OCI-LY1 (cell line): ENCODE measurements at regions not wholly inside any gene's neighbourhood (a gene's known extent, or its start where the extent isn't known, plus 50 kb on each side); places are given as distances from the start of the nearest gene placed in this dataset.

ENCODE experiments used
- H2AFZ ChIP-seq: fragments of 200-600 bp; sonication (generic), shearing (Covaris generic); 2 replicates; pipeline ENCODE4 v1.6.0; 2014; ENCODE audit warnings: antibody characterized with exemption, mild to moderate bottlenecking, low read length
- H3F3A ChIP-seq: fragments of 200-600 bp; sonication (generic), shearing (Covaris generic); 2 replicates; pipeline ENCODE4 v1.6.0; 2014; ENCODE audit warnings: mild to moderate bottlenecking, antibody characterized with exemption, low read length, moderate library complexity; ENCODE audit not compliant: insufficient read depth
- H3K27ac ChIP-seq: fragments of 200-600 bp; sonication (generic); 2 replicates; pipeline ENCODE4 v1.5.1; 2014; ENCODE audit warnings: low read length, mixed run types, mild to moderate bottlenecking, low read depth; ENCODE audit not compliant: poor library complexity, severe bottlenecking
- H3K27me3 ChIP-seq: fragments of 200-600 bp; sonication (generic); 2 replicates; pipeline ENCODE4 v1.6.0; 2014; ENCODE audit warnings: antibody characterized with exemption, mild to moderate bottlenecking, low read length, moderate library complexity; ENCODE audit not compliant: insufficient read depth
- H3K36me3 ChIP-seq: fragments of 200-600 bp; sonication (generic); 2 replicates; pipeline ENCODE4 v1.6.1; 2014; ENCODE audit warnings: mild to moderate bottlenecking, antibody characterized with exemption, low read length, moderate library complexity, mixed read lengths; ENCODE audit not compliant: insufficient read depth
- H3K4me1 ChIP-seq: fragments of 200-600 bp; sonication (generic); 2 replicates; pipeline ENCODE4 v1.5.1; 2014; ENCODE audit warnings: mild to moderate bottlenecking, low read length, moderate library complexity; ENCODE audit not compliant: insufficient read depth, severe bottlenecking
- H3K4me2 ChIP-seq: fragments of 200-600 bp; sonication (generic), shearing (Covaris generic); 2 replicates; pipeline ENCODE4 v1.6.1; 2014; ENCODE audit warnings: low read length
- H3K4me3 ChIP-seq: fragments of 200-600 bp; sonication (generic); 2 replicates; pipeline ENCODE4 v1.5.1; 2014; ENCODE audit warnings: low read length, low read depth, mild to moderate bottlenecking, mixed read lengths; ENCODE audit not compliant: poor library complexity, severe bottlenecking
- H3K79me2 ChIP-seq: fragments of 200-600 bp; shearing (Covaris generic); 2 replicates; pipeline ENCODE4 v1.6.1; 2016; ENCODE audit warnings: mixed run types, low read length, mixed read lengths; ENCODE audit not compliant: insufficient read depth
- H3K9ac ChIP-seq: fragments of 200-600 bp; sonication (generic), shearing (Covaris generic); 2 replicates; pipeline ENCODE4 v1.6.1; 2014; ENCODE audit warnings: mild to moderate bottlenecking, low read length, mixed read lengths
- H3K9me2 ChIP-seq: fragments of 200-600 bp; sonication (generic), shearing (Covaris generic); 2 replicates; pipeline ENCODE4 v1.6.1; 2014; ENCODE audit warnings: low read depth, mild to moderate bottlenecking, low read length, mixed read lengths
- H3K9me3 ChIP-seq: fragments of 200-600 bp; shearing (Covaris generic); 2 replicates; pipeline ENCODE4 v1.6.1; 2014; ENCODE audit warnings: low read length, mixed read lengths
- H4K20me1 ChIP-seq: fragments of 200-600 bp; sonication (generic), shearing (Covaris generic); 2 replicates; pipeline ENCODE4 v1.6.0; 2016; ENCODE audit warnings: mild to moderate bottlenecking, low read length; ENCODE audit not compliant: insufficient read depth
- EZH2 ChIP-seq: fragments of 200-600 bp; sonication (generic), shearing (Covaris generic); IDR thresholded peaks from 2 replicates; pipeline ENCODE4 v1.8.0; 2017; ENCODE audit warnings: borderline replicate concordance, mixed run types, mild to moderate bottlenecking, antibody characterized with exemption, low read length, moderate library complexity, mixed read lengths
- TF ChIP-seq, protein P1 (sequence below): fragments of 200-600 bp; sonication (generic), shearing (Covaris generic); IDR thresholded peaks from 2 replicates; pipeline ENCODE4 v1.5.1; 2017; ENCODE audit warnings: mild to moderate bottlenecking, antibody characterized with exemption, low read length, moderate library complexity, mixed read lengths

DNA sequence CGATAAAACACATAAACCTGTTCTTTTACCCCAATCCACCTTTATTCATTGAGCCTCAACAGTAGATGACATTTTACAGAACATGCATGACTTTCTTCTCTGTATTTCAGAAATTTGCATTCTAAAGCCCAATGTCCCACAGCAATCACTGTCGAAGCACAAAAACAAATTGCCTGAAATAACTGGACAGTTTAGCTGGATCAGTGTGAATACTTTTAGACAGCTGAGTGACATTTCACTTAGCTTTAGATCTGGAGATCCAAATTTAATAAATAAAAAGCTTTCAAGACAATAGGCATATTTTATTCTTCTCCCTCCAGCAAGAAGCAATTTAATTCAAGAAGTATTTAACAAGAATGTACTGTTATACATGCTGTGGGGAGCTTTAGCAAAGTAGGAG, 109.1 kb upstream of the FSCB start:
- no peak overlapping the region for H3K4me3 ChIP-seq
- no peaks in the 10 kb centered on the region for H4K20me1 ChIP-seq
- H3K9me3 ChIP-seq, result no peaks in the 10 kb centered on the region
- H3K9ac ChIP-seq, result no peak overlapping the region
- no peak overlapping the region for H2AFZ ChIP-seq
- H3K4me1 ChIP-seq, result no peaks in the 10 kb centered on the region
- no peaks in the 10 kb centered on the region for H3F3A ChIP-seq
- H3K27ac ChIP-seq, result no peak overlapping the region
- TF ChIP-seq EZH2, result no peak
- TF ChIP-seq, protein P1, sequence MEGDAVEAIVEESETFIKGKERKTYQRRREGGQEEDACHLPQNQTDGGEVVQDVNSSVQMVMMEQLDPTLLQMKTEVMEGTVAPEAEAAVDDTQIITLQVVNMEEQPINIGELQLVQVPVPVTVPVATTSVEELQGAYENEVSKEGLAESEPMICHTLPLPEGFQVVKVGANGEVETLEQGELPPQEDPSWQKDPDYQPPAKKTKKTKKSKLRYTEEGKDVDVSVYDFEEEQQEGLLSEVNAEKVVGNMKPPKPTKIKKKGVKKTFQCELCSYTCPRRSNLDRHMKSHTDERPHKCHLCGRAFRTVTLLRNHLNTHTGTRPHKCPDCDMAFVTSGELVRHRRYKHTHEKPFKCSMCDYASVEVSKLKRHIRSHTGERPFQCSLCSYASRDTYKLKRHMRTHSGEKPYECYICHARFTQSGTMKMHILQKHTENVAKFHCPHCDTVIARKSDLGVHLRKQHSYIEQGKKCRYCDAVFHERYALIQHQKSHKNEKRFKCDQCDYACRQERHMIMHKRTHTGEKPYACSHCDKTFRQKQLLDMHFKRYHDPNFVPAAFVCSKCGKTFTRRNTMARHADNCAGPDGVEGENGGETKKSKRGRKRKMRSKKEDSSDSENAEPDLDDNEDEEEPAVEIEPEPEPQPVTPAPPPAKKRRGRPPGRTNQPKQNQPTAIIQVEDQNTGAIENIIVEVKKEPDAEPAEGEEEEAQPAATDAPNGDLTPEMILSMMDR, result no peak
- H3K79me2 ChIP-seq, result no peaks in the 10 kb centered on the region
- no peaks in the 10 kb centered on the region for H3K27me3 ChIP-seq
- no peak overlapping the region for H3K4me2 ChIP-seq
- no peaks in the 10 kb centered on the region for H3K36me3 ChIP-seq
- no peaks in the 10 kb centered on the region for H3K9me2 ChIP-seq

DNA sequence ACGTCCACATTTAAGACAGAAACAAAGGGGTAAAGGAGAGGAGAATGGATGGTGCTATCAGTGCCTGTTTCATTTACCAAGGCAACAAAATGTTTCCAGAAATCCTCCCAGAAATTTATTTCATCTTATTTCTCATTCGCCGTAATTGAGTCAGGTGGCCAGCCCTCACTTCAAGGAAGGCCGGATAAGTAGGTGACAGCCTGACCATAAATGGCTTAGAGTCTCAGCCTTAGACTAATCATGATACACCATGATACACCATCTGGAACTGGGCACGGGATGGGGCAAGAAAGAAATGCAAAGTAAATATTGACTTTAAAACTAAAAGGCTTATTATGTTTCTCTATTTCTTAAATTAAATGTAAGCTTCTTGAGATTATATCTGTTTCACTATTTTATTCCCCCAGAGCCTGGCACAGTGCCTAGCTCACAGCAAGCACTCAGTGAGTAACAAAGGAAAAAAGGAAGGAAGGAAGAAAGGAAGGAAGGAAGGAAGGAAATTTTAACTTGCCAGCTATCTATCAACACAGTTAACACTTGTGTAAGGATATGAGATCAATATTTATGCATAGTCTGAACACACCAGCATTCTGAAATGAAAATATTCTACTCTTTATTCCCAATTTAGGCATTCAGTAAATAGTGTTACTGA, 106.1 kb upstream of the FSCB start:
- Histone ChIP-seq H3K4me3 (no peak overlapping the region), H4K20me1 (no peaks in the 10 kb centered on the region), H3F3A (no peaks in the 10 kb centered on the region), H3K9me3 (no peaks in the 10 kb centered on the region), H2AFZ (no peak overlapping the region), H3K79me2 (no peaks in the 10 kb centered on the region), H3K27ac (no peak overlapping the region), H3K9ac (no peak overlapping the region), H3K4me1 (no peaks in the 10 kb centered on the region), H3K27me3 (no peaks in the 10 kb centered on the region), H3K4me2 (no peak overlapping the region), H3K9me2 (no peaks in the 10 kb centered on the region), H3K36me3 (no peaks in the 10 kb centered on the region)
- TF ChIP-seq, protein P1, result no peak
- no peak for TF ChIP-seq EZH2

DNA sequence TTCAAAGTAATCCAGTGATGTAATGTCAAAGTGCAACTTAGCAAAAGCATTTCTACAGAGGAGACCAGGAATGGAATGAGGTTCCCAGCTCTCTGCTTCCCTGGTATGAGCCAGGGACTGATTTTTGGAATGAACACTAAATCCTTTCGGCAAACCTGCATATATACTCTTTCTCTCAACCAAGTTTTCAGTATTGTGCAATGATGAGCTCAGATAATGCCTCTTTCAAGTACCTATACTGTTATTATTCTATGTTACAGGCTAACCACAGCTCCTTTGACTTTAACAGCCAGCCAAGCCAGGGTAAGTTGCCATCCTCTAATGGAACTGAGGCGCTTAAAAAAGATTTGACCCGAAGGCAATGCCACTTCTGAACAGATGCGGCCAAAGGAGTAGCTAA, 104.9 kb upstream of the FSCB start:
- H3K4me3 ChIP-seq, result no peak overlapping the region
- H2AFZ ChIP-seq, result no peak overlapping the region
- no peaks in the 10 kb centered on the region for H3K27me3 ChIP-seq
- no peaks in the 10 kb centered on the region for H3K36me3 ChIP-seq
- H3K27ac ChIP-seq, result no peak overlapping the region
- H3K4me2 ChIP-seq, result no peak overlapping the region
- no peaks in the 10 kb centered on the region for H3F3A ChIP-seq
- no peaks in the 10 kb centered on the region for H4K20me1 ChIP-seq
- H3K4me1 ChIP-seq, result no peaks in the 10 kb centered on the region
- H3K79me2 ChIP-seq, result no peaks in the 10 kb centered on the region
- no peak for TF ChIP-seq EZH2
- TF ChIP-seq, protein P1, result no peak
- no peaks in the 10 kb centered on the region for H3K9me3 ChIP-seq
- no peaks in the 10 kb centered on the region for H3K9me2 ChIP-seq
- no peak overlapping the region for H3K9ac ChIP-seq
